ENCODE measurements at regions not wholly inside any gene's neighbourhood (a gene's known extent, or its start where the extent isn't known, plus 50 kb on each side); places are given as distances from the start of the nearest gene placed in this dataset.

DNA sequence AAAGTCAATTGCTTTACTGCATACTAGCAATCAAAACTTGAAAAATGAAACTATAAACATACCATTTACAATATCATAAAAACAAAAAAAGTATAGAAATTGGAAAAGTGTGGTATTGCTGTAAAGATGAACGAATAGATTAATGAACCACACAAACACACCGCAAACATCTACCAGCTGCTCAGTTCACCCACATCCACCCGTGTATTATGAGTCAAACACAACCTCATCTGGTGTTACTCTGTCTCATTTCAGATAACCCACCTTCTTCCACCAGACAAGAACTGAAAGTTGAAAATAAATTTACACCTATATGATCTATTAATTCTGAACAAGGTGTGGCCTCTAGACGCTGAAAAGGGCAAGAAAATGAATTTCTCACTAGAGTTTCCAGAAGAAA lies 53.3 kb downstream of the BLID start:
- 90% methylated on average over 4 of the region's 4 CpGs for WGBS

DNA sequence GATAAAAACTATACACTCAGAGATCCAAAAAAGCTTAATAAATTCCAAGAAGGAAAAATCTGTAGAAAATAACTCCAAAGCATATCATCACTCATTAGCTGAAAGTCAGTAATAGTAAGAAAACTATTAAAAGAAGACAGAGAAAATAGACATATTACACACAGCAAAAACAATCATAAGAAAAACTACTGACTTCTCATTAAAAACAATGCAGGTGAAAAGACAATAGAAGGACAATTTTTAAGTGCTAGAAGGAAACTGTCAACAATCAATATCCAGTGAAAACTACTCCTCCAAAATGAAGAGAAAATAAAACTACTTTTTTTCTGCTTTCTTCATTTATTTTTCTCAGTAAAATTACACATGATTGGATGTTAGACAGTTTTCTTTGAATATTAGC lies 56.5 kb downstream of the BLID start:
- Histone ChIP-seq H3K4me3 (ENCODE audit: low read length in 2 of 2) (no peak overlapping the region), H3K4me1 (ENCODE audit: control insufficient read depth in 2 of 2, insufficient read depth in 2 of 2, low read length in 2 of 2) (no peaks in the 10 kb centered on the region), H3K9me3 (ENCODE audit: control insufficient read depth in 2 of 2, insufficient read depth in 1 of 2, low read length in 1 of 2) (no peaks in the 10 kb centered on the region), H3K27ac (ENCODE audit: low read depth in 1 of 2, low read length in 1 of 2) (no peak overlapping the region), H3K27me3 (ENCODE audit: control insufficient read depth in 2 of 2, insufficient read depth in 1 of 2, low read length in 1 of 2) (no peaks in the 10 kb centered on the region), H3K36me3 (ENCODE audit: control insufficient read depth in 2 of 2, insufficient read depth in 2 of 2, low read length in 1 of 2) (no peaks in the 10 kb centered on the region)
- no peak for DNase-seq (ENCODE audit: low read depth in 6 of 9, low spot score in 9 of 9)

More for the DNA sequence above, 53.3 kb downstream of the BLID start:
- Histone ChIP-seq H3K4me3 (ENCODE audit: low read length in 2 of 2) (no peak overlapping the region), H3K27ac (ENCODE audit: low read depth in 1 of 2, low read length in 1 of 2) (no peak overlapping the region), H3K4me1 (ENCODE audit: control insufficient read depth in 2 of 2, insufficient read depth in 2 of 2, low read length in 2 of 2) (no peaks in the 10 kb centered on the region), H3K9me3 (ENCODE audit: control insufficient read depth in 2 of 2, insufficient read depth in 1 of 2, low read length in 1 of 2) (no peaks in the 10 kb centered on the region), H3K36me3 (ENCODE audit: control insufficient read depth in 2 of 2, insufficient read depth in 2 of 2, low read length in 1 of 2) (no peaks in the 10 kb centered on the region), H3K27me3 (ENCODE audit: control insufficient read depth in 2 of 2, insufficient read depth in 1 of 2, low read length in 1 of 2) (no peaks in the 10 kb centered on the region)
- no peak for DNase-seq (ENCODE audit: low read depth in 6 of 9, low spot score in 9 of 9)

DNA sequence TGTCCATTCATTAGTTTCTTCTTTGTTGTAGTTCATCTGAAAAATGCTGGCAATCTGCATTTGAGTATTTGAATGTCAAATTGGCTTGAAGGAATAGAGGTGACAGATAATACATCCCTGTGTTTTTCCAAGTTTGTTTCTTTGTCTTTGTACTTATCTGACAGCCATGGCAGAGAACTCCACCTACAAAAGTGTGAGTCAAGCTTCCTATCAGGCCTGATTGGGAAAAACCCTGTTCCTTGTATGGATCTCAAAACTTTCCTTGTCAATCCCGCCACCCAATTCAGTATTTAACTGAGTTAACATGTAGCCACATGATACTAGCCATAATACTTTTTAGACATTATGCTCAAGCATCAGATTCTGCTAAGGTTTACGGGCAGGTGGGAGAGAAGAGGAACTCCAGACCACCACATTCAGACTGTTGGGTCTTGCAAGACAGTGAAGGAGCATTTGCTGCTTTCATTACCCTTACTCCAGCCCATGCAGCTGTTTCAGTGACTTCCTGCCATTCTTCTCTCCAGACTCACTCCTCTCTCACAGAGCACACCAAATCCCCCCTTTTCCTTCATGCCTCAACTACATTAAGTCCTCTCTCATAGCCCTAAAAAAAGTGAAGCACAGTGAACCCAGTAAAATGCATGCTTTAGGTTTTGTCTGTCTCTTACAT lies 65.9 kb downstream of the BLID start:
- no peak for DNase-seq (ENCODE audit: low read depth in 6 of 9, low spot score in 9 of 9)
- H3K4me3 ChIP-seq (ENCODE audit: low read length in 2 of 2), result no peak overlapping the region
- 51% methylated on average over 2 of the region's 2 CpGs for WGBS
- H3K9me3 ChIP-seq (ENCODE audit: control insufficient read depth in 2 of 2, insufficient read depth in 1 of 2, low read length in 1 of 2), result no peaks in the 10 kb centered on the region
- no peaks in the 10 kb centered on the region for H3K27me3 ChIP-seq (ENCODE audit: control insufficient read depth in 2 of 2, insufficient read depth in 1 of 2, low read length in 1 of 2)
- H3K4me1 ChIP-seq (ENCODE audit: control insufficient read depth in 2 of 2, insufficient read depth in 2 of 2, low read length in 2 of 2), result no peaks in the 10 kb centered on the region
- no peak overlapping the region for H3K27ac ChIP-seq (ENCODE audit: low read depth in 1 of 2, low read length in 1 of 2)
- no peaks in the 10 kb centered on the region for H3K36me3 ChIP-seq (ENCODE audit: control insufficient read depth in 2 of 2, insufficient read depth in 2 of 2, low read length in 1 of 2)

DNA sequence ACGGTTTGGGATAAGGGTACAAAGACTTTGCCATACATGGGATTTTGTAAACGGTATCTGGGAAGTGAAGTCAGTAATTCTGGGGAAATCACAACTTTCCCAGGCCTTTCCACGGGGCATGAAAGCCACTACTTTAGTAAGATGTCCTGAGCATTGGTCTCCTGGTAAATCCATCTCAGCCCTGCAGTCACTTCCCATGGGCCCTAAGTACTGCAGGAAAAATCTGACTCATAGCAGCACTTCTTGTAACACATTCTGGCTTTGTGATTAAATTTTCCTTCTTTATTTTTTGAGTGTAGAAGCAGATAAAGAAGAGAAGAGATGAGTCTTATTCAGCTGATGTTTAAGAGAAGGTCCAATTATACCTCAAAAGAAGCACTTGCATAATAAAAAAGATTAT lies 67.6 kb downstream of the BLID start:
- no peaks in the 10 kb centered on the region for H3K27me3 ChIP-seq (ENCODE audit: control insufficient read depth in 2 of 2, insufficient read depth in 1 of 2, low read length in 1 of 2)
- DNase-seq (ENCODE audit: low read depth in 6 of 9, low spot score in 9 of 9), result no peak
- H3K4me1 ChIP-seq (ENCODE audit: control insufficient read depth in 2 of 2, insufficient read depth in 2 of 2, low read length in 2 of 2), result no peaks in the 10 kb centered on the region
- H3K27ac ChIP-seq (ENCODE audit: low read depth in 1 of 2, low read length in 1 of 2), result no peak overlapping the region
- 91% methylated on average over 3 of the region's 3 CpGs for WGBS
- no peaks in the 10 kb centered on the region for H3K9me3 ChIP-seq (ENCODE audit: control insufficient read depth in 2 of 2, insufficient read depth in 1 of 2, low read length in 1 of 2)
- no peaks in the 10 kb centered on the region for H3K36me3 ChIP-seq (ENCODE audit: control insufficient read depth in 2 of 2, insufficient read depth in 2 of 2, low read length in 1 of 2)
- no peak overlapping the region for H3K4me3 ChIP-seq (ENCODE audit: low read length in 2 of 2)

DNA sequence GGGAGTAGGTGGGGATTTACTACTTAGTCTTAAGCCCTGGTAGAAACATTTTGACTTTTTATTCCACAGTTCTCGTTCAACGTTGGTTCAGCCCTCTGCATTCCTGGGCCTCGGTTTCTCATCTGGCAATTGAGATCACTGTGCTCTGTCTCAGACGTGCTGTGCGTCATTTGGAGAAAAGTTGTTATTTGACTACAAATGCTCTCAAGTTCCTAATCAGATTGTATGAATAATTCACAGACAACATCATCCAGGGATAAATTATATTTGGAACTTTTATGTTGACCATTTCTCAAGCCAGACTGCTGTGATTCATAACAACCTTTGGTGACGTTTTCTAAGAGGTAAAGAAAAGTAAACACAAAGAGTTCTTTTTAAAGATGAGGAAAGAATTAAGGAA lies 69.2 kb downstream of the BLID start:
- Histone ChIP-seq H3K4me1 (ENCODE audit: control insufficient read depth in 2 of 2, insufficient read depth in 2 of 2, low read length in 2 of 2) (no peaks in the 10 kb centered on the region), H3K4me3 (ENCODE audit: low read length in 2 of 2) (no peak overlapping the region), H3K27me3 (ENCODE audit: control insufficient read depth in 2 of 2, insufficient read depth in 1 of 2, low read length in 1 of 2) (no peaks in the 10 kb centered on the region), H3K27ac (ENCODE audit: low read depth in 1 of 2, low read length in 1 of 2) (no peak overlapping the region), H3K36me3 (ENCODE audit: control insufficient read depth in 2 of 2, insufficient read depth in 2 of 2, low read length in 1 of 2) (no peaks in the 10 kb centered on the region), H3K9me3 (ENCODE audit: control insufficient read depth in 2 of 2, insufficient read depth in 1 of 2, low read length in 1 of 2) (no peaks in the 10 kb centered on the region)
- WGBS, result 94% methylated on average over 6 of the region's 6 CpGs
- DNase-seq (ENCODE audit: low read depth in 6 of 9, low spot score in 9 of 9), result no peak

DNA sequence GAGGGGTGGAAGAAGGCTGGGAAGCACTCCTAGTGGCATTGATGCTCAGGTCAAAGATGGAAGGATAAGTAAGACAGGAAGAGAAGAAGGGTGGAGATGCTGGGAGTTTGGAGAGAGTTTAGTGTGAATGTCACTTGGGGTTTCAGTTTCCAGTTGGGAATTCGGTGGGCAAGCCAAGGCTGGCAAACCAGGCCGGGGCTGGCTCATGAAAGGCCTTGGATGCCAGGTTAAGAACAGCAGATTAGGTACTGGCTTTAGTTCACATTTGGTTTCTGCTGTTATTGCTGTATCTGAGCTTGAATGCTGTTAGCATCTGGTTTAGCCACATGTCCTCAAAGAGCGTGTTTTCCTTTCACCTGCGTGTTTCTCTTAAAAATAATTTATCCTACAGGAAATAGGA lies 69.6 kb downstream of the BLID start:
- 92% methylated on average over 4 of the region's 4 CpGs for WGBS
- no peaks in the 10 kb centered on the region for H3K36me3 ChIP-seq (ENCODE audit: control insufficient read depth in 2 of 2, insufficient read depth in 2 of 2, low read length in 1 of 2)
- no peaks in the 10 kb centered on the region for H3K27me3 ChIP-seq (ENCODE audit: control insufficient read depth in 2 of 2, insufficient read depth in 1 of 2, low read length in 1 of 2)
- H3K27ac ChIP-seq (ENCODE audit: low read depth in 1 of 2, low read length in 1 of 2), result no peak overlapping the region
- no peak for DNase-seq (ENCODE audit: low read depth in 6 of 9, low spot score in 9 of 9)
- no peak overlapping the region for H3K4me3 ChIP-seq (ENCODE audit: low read length in 2 of 2)
- H3K4me1 ChIP-seq (ENCODE audit: control insufficient read depth in 2 of 2, insufficient read depth in 2 of 2, low read length in 2 of 2), result no peaks in the 10 kb centered on the region
- no peaks in the 10 kb centered on the region for H3K9me3 ChIP-seq (ENCODE audit: control insufficient read depth in 2 of 2, insufficient read depth in 1 of 2, low read length in 1 of 2)

DNA sequence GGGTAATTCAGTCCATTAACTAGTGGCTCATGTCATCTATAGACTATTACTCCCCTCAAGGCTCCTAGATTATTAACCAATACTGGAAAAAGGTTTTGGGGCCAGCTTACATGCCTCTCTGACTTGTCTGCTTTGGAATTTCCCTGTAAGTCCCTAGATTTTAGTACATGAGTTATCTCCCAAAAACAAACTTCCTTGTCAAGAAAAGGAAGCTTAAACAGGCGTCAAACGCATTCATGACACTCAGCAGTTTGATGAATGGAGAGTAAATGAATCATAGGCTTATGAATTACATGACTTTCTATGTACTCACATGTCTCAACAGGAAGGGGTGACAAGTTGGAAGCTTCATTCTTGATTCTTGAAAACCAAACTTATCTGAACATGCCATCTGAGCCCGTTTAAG lies 70.8 kb downstream of the BLID start:
- Histone ChIP-seq H3K4me3 (ENCODE audit: low read length in 2 of 2) (no peak overlapping the region), H3K27ac (ENCODE audit: low read depth in 1 of 2, low read length in 1 of 2) (peak overlapping the region in 1 of 2 donors; percentile 46), H3K9me3 (ENCODE audit: control insufficient read depth in 2 of 2, insufficient read depth in 1 of 2, low read length in 1 of 2) (no peaks in the 10 kb centered on the region), H3K4me1 (ENCODE audit: control insufficient read depth in 2 of 2, insufficient read depth in 2 of 2, low read length in 2 of 2) (no peaks in the 10 kb centered on the region), H3K27me3 (ENCODE audit: control insufficient read depth in 2 of 2, insufficient read depth in 1 of 2, low read length in 1 of 2) (no peaks in the 10 kb centered on the region), H3K36me3 (ENCODE audit: control insufficient read depth in 2 of 2, insufficient read depth in 2 of 2, low read length in 1 of 2) (no peaks in the 10 kb centered on the region)
- 24% methylated on average over 3 of the region's 3 CpGs for WGBS
- peak in 1 of 9 donors; percentile 20 for DNase-seq (ENCODE audit: low read depth in 6 of 9, low spot score in 9 of 9)

DNA sequence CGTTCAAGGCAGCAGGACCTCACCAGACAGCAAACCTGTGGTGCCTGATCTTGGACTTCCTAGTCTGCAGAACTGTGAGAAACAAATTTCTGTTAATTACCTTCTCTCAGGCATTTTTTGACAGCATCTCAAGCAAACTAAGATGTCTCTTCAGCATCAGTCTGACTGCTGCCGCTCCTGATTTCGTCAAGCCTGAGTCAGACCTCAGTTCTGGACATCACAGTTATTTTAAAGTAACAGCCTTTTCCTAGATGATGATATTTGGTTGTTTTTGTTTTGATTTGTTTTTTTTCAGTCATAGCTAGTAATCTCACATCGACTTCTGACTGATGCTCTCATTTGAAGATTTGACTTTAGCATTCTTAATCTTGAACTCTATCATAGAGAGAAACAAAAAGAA lies 71.9 kb downstream of the BLID start:
- Histone ChIP-seq H3K4me1 (ENCODE audit: control insufficient read depth in 2 of 2, insufficient read depth in 2 of 2, low read length in 2 of 2) (no peaks in the 10 kb centered on the region), H3K27me3 (ENCODE audit: control insufficient read depth in 2 of 2, insufficient read depth in 1 of 2, low read length in 1 of 2) (no peaks in the 10 kb centered on the region), H3K4me3 (ENCODE audit: low read length in 2 of 2) (no peak overlapping the region), H3K27ac (ENCODE audit: low read depth in 1 of 2, low read length in 1 of 2) (no peak overlapping the region), H3K9me3 (ENCODE audit: control insufficient read depth in 2 of 2, insufficient read depth in 1 of 2, low read length in 1 of 2) (no peaks in the 10 kb centered on the region), H3K36me3 (ENCODE audit: control insufficient read depth in 2 of 2, insufficient read depth in 2 of 2, low read length in 1 of 2) (no peaks in the 10 kb centered on the region)
- 73% methylated on average over 4 of the region's 4 CpGs for WGBS
- no peak for DNase-seq (ENCODE audit: low read depth in 6 of 9, low spot score in 9 of 9)

DNA sequence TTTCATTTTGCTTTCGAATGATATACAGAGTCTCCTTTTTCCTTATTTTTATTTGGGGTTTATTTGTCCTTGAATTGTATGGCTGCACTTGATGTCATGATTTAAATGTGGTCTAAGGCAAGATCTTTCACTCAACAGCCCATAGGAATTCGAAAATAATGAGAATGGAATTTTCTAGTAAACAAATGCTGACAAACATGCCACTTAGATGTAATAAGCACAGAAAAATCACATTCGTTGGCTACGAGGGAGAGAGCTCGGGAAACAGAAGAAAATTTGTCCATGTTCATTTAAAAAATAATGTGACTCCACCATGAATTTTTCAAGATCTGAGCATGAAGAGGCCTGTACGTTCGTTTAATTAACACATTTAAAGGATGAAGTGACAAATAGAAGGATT lies 73.0 kb downstream of the BLID start:
- no peaks in the 10 kb centered on the region for H3K36me3 ChIP-seq (ENCODE audit: control insufficient read depth in 2 of 2, insufficient read depth in 2 of 2, low read length in 1 of 2)
- no peak overlapping the region for H3K27ac ChIP-seq (ENCODE audit: low read depth in 1 of 2, low read length in 1 of 2)
- DNase-seq (ENCODE audit: low read depth in 6 of 9, low spot score in 9 of 9), result no peak
- no peaks in the 10 kb centered on the region for H3K27me3 ChIP-seq (ENCODE audit: control insufficient read depth in 2 of 2, insufficient read depth in 1 of 2, low read length in 1 of 2)
- H3K4me3 ChIP-seq (ENCODE audit: low read length in 2 of 2), result no peak overlapping the region
- 76% methylated on average over 7 of the region's 7 CpGs for WGBS
- H3K9me3 ChIP-seq (ENCODE audit: control insufficient read depth in 2 of 2, insufficient read depth in 1 of 2, low read length in 1 of 2), result no peaks in the 10 kb centered on the region
- no peaks in the 10 kb centered on the region for H3K4me1 ChIP-seq (ENCODE audit: control insufficient read depth in 2 of 2, insufficient read depth in 2 of 2, low read length in 2 of 2)

DNA sequence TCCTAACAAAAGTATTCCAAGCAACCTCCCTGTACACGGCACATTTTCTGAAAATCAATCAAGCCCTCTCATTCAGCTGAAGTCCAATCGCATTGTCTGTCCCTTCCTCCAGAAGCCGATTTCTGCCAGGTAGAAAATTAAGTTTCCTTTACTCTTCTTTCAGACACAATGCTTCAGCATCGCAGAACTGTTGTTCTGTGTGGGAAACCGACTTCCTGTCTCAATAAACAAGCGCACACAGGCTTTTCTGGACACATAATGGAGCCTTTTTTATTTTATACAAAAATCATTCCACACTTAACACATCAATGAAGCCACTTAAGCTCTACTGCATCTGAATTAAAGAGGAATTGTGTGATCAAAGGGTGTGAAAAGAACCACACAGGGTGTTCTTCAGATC lies 75.6 kb downstream of the BLID start:
- DNase-seq (ENCODE audit: low read depth in 6 of 9, low spot score in 9 of 9), result no peak
- Histone ChIP-seq H3K4me1 (ENCODE audit: control insufficient read depth in 2 of 2, insufficient read depth in 2 of 2, low read length in 2 of 2) (no peaks in the 10 kb centered on the region), H3K27ac (ENCODE audit: low read depth in 1 of 2, low read length in 1 of 2) (no peak overlapping the region), H3K27me3 (ENCODE audit: control insufficient read depth in 2 of 2, insufficient read depth in 1 of 2, low read length in 1 of 2) (no peaks in the 10 kb centered on the region), H3K9me3 (ENCODE audit: control insufficient read depth in 2 of 2, insufficient read depth in 1 of 2, low read length in 1 of 2) (no peaks in the 10 kb centered on the region), H3K36me3 (ENCODE audit: control insufficient read depth in 2 of 2, insufficient read depth in 2 of 2, low read length in 1 of 2) (no peaks in the 10 kb centered on the region), H3K4me3 (ENCODE audit: low read length in 2 of 2) (no peak overlapping the region)
- WGBS, result 38% methylated on average over 6 of the region's 6 CpGs

Measured in thymus (tissue), 11 donors.